HG02763 (cell line): ENCODE measurements at regions not wholly inside any gene's neighbourhood (a gene's known extent, or its start where the extent isn't known, plus 50 kb on each side); places are given as distances from the start of the nearest gene placed in this dataset.

Source experiments
- ATAC-seq: cut with Tn5 transposase; IDR thresholded peaks from one replicate; pipeline ENCODE4 v1.9.1; 2021; ENCODE audit warnings: mild to moderate bottlenecking, moderate library complexity; ENCODE audit not compliant: unreplicated experiment

GRCh38 chr7:68321076-68321639 lies 1277.1 kb upstream of the AUTS2 start:
- ATAC-seq = no peak

- no peak for ATAC-seq
Observed at GRCh38 chr7:68321776-68322496, 1276.3 kb upstream of the AUTS2 start.

- no peak for ATAC-seq
Observed at GRCh38 chr7:68324621-68325020, 1273.7 kb upstream of the AUTS2 start.

GRCh38 chr7:68334216-68334615 lies 1264.1 kb upstream of the AUTS2 start:
- ATAC-seq = no peak

GRCh38 chr7:68334636-68335272 lies 1263.5 kb upstream of the AUTS2 start:
- ATAC-seq = no peak

- ATAC-seq = no peak
Observed at GRCh38 chr7:68336594-68336993, 1261.7 kb upstream of the AUTS2 start.

GRCh38 chr7:68348401-68348800 lies 1249.9 kb upstream of the AUTS2 start:
- no peak for ATAC-seq

GRCh38 chr7:68362745-68363518 lies 1235.3 kb upstream of the AUTS2 start:
- ATAC-seq = no peak

- ATAC-seq = no peak
Observed at GRCh38 chr7:68364886-68365625, 1233.2 kb upstream of the AUTS2 start.

GRCh38 chr7:68371985-68372384 lies 1226.3 kb upstream of the AUTS2 start:
- no peak for ATAC-seq

GRCh38 chr7:68376131-68376661 lies 1222.1 kb upstream of the AUTS2 start:
- ATAC-seq = no peak

GRCh38 chr7:68381731-68382130 lies 1216.5 kb upstream of the AUTS2 start:
- ATAC-seq = no peak

- ATAC-seq = no peak
Observed at GRCh38 chr7:68384581-68384980, 1213.7 kb upstream of the AUTS2 start.

GRCh38 chr7:68393051-68393450 lies 1205.2 kb upstream of the AUTS2 start:
- ATAC-seq = no peak

- no peak for ATAC-seq
Observed at GRCh38 chr7:68394131-68394530, 1204.1 kb upstream of the AUTS2 start.

- ATAC-seq = no peak
Observed at GRCh38 chr7:68399991-68400590, 1198.2 kb upstream of the AUTS2 start.

GRCh38 chr7:68400783-68401182 lies 1197.5 kb upstream of the AUTS2 start:
- no peak for ATAC-seq

GRCh38 chr7:68401313-68401712 lies 1197.0 kb upstream of the AUTS2 start:
- ATAC-seq = no peak

- no peak for ATAC-seq
Observed at GRCh38 chr7:68406480-68406879, 1191.8 kb upstream of the AUTS2 start.

GRCh38 chr7:68407460-68407859 lies 1190.8 kb upstream of the AUTS2 start:
- ATAC-seq = no peak
